ENCODE measurements at regions not wholly inside any gene's neighbourhood (a gene's known extent, or its start where the extent isn't known, plus 50 kb on each side); places are given as distances from the start of the nearest gene placed in this dataset.

DNA sequence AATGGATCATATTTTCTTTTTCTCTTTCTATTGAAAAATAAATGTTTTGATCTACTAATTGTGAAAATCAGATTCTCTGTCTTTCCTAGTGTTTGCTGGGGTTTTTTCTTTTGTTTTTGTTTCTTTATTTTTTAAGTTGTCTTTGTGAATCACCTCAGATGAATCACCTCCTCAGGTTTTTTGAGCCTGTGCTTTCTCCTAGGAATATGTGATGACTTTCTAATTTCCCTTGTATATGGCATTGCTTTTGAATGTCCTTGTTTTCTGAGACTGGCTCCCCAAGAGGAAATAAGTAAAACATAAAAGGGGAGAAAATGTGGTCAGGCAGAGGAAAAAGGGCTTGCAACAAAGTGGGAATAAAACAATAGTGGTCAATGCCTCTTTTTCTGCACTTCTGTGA, 750.0 kb downstream of the ZPLD1 start:
- DNase-seq: no peak
- H3K27me3 ChIP-seq: no peaks in the 10 kb centered on the region
- H3K4me1 ChIP-seq: no peaks in the 10 kb centered on the region
- H3K4me3 ChIP-seq (replicated peaks in 1 of 3): no peak overlapping the region
- intact Hi-C loops (cut with DNase I): no loop called here
- H3K27ac ChIP-seq: no peak overlapping the region
- TF ChIP-seq, protein P1, sequence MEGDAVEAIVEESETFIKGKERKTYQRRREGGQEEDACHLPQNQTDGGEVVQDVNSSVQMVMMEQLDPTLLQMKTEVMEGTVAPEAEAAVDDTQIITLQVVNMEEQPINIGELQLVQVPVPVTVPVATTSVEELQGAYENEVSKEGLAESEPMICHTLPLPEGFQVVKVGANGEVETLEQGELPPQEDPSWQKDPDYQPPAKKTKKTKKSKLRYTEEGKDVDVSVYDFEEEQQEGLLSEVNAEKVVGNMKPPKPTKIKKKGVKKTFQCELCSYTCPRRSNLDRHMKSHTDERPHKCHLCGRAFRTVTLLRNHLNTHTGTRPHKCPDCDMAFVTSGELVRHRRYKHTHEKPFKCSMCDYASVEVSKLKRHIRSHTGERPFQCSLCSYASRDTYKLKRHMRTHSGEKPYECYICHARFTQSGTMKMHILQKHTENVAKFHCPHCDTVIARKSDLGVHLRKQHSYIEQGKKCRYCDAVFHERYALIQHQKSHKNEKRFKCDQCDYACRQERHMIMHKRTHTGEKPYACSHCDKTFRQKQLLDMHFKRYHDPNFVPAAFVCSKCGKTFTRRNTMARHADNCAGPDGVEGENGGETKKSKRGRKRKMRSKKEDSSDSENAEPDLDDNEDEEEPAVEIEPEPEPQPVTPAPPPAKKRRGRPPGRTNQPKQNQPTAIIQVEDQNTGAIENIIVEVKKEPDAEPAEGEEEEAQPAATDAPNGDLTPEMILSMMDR (IDR thresholded peaks at IDR 0.05): no peak
- no peak for TF ChIP-seq POLR2A (IDR thresholded peaks at IDR 0.05)
- no peaks in the 10 kb centered on the region for H3K36me3 ChIP-seq
- no peaks in the 10 kb centered on the region for H3K9me3 ChIP-seq

DNA sequence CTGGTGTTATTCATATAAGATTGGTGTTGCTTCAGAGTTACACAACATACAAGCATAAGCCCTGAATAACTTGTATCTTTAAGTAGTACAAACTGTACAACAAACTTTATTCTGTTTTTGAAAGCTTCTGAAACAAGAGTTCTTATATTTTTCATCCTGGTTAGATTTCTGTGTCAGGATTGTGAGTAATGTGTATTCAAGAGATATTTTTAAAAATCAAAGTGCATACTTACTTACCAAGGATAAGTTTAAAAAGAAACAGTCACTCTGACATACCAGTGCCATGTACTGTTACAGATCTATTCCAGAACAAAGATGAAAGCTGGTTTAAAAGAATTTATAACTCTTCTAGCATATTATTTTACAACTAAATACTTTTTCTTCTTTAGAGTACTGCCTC, 755.1 kb downstream of the ZPLD1 start:
- DNase-seq: no peak
- Histone ChIP-seq H3K27ac (no peak overlapping the region), H3K4me1 (no peaks in the 10 kb centered on the region), H3K36me3 (no peaks in the 10 kb centered on the region), H3K9me3 (no peaks in the 10 kb centered on the region), H3K4me3 (replicated peaks in 1 of 3) (no peak overlapping the region), H3K27me3 (no peaks in the 10 kb centered on the region)
- intact Hi-C loops (cut with DNase I): no loop called here
- TF ChIP-seq POLR2A (IDR thresholded peaks at IDR 0.05): no peak
- TF ChIP-seq, protein P1 (IDR thresholded peaks at IDR 0.05): no peak

DNA sequence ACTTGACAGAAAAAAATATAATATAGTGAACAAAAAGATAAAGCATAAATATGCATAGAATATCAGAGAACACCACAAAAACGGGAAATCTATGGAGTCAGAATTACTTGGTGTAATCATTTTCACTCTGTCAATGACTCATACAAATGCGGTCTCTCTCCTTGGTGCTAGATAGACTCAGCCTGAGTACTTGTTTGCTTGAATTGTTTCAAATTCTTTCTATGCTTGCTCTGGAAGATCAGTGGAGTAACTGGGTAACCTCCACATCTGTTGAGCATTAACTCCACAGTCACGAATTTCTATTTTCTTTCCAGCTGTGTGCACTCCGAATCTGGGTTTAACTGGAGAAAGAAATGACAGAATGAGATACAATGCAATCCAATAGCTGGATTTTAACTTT, 760.4 kb downstream of the ZPLD1 start:
- H3K36me3 ChIP-seq: no peaks in the 10 kb centered on the region
- no peak overlapping the region for H3K27ac ChIP-seq
- no peaks in the 10 kb centered on the region for H3K27me3 ChIP-seq
- TF ChIP-seq, protein P1 (IDR thresholded peaks at IDR 0.05): no peak
- TF ChIP-seq POLR2A (IDR thresholded peaks at IDR 0.05): no peak
- no peaks in the 10 kb centered on the region for H3K4me1 ChIP-seq
- intact Hi-C loops (cut with DNase I): no loop called here
- H3K9me3 ChIP-seq: no peaks in the 10 kb centered on the region
- DNase-seq: no peak
- 59 to 61% methylated on average over 4 of the region's 4 CpGs for WGBS, 2 donors
- H3K4me3 ChIP-seq (replicated peaks in 1 of 3): no peak overlapping the region

DNA sequence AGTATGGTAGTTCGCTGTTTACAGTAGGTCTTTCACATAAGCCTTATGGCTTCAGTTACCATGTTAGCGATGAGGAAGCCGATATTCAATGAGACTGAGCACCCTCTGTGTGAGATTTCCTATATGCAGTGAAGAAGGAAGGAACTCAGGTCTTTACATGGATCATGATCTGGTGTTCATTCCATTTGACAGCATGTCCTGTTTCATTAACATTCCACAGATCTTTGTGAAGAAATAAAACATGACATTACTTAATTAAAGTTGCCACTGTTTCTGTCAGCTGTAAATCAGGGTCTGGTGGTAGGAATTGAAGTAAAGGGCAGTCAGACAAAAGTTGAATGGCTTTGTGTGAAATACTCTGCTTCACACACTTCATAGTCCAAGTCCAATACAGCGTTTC, 768.6 kb downstream of the ZPLD1 start:
- 95 to 97% methylated on average over 4 of the region's 4 CpGs for WGBS, 2 donors
- intact Hi-C loops (cut with DNase I): no loop called here
- Histone ChIP-seq H3K9me3 (no peaks in the 10 kb centered on the region), H3K27me3 (no peaks in the 10 kb centered on the region), H3K27ac (no peak overlapping the region), H3K4me1 (no peaks in the 10 kb centered on the region), H3K4me3 (replicated peaks in 1 of 3) (no peak overlapping the region), H3K36me3 (no peaks in the 10 kb centered on the region)
- TF ChIP-seq, protein P1 (IDR thresholded peaks at IDR 0.05): no peak
- no peak for TF ChIP-seq POLR2A (IDR thresholded peaks at IDR 0.05)
- DNase-seq: no peak

DNA sequence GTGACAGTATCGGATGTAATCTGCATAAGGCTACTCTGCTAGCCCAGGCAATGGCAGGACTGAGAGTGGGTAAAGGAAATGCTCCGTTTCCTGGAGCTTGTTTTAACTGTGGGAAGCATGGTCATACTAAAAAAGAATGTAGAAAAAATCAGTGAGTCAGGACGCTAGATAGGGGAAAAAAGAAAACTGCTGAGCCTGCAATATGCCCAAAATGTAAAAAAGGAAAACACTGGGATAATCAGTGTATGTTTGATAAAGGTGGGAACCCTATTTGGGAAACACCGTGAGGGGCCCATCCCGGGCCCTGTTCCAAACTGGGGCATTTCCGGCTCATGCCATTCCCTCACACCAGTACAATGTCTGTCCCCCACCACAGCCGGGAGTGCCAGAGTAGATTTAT, 775.8 kb downstream of the ZPLD1 start:
- Histone ChIP-seq H3K9me3 (no peaks in the 10 kb centered on the region), H3K4me1 (no peaks in the 10 kb centered on the region), H3K27me3 (no peaks in the 10 kb centered on the region), H3K4me3 (replicated peaks in 1 of 3) (no peak overlapping the region), H3K27ac (no peak overlapping the region), H3K36me3 (no peaks in the 10 kb centered on the region)
- DNase-seq: no peak
- TF ChIP-seq, protein P1 (IDR thresholded peaks at IDR 0.05): no peak
- no peak for TF ChIP-seq POLR2A (IDR thresholded peaks at IDR 0.05)
- intact Hi-C loops (cut with DNase I): no loop called here
- 60 to 67% methylated on average over 7 of the region's 7 CpGs for WGBS, 2 donors
